ENCODE measurements at regions not wholly inside any gene's neighbourhood (a gene's known extent, or its start where the extent isn't known, plus 50 kb on each side); places are given as distances from the start of the nearest gene placed in this dataset.

DNA sequence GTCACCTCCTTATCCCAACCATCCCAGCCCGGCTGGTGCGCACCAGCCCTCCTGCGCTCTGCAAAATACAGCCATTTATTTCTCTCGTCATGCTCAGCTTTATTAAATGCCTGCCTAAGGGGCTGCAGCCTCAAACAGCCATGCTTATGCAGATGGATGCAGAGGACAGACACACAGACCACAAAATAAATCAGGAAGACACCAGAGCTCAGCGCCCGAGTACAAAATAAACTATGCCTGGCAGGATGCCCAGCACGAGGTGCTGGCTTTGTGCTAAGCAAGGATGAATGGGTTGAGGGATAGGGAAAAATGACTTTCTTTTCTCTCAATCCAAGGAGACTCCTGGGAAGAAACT is 70.5 kb downstream of the RPUSD4 start:
- H3K27me3 Mint-ChIP-seq (ENCODE audit: insufficient read depth) = peaks cover 9% of the 10 kb centered on the region
- WGBS, 2 experiments (ENCODE audit: insufficient coverage in 1 of 2, insufficient read length in 1 of 2) = 89 to 92% methylated on average over 4 to 7 of the region's 7 CpGs
- H3K9me3 Mint-ChIP-seq = no peaks in the 10 kb centered on the region
- DNase-seq = no peak
- no peaks in the 10 kb centered on the region for H3K36me3 Mint-ChIP-seq (ENCODE audit: low read depth)
- TF ChIP-seq, protein P1, sequence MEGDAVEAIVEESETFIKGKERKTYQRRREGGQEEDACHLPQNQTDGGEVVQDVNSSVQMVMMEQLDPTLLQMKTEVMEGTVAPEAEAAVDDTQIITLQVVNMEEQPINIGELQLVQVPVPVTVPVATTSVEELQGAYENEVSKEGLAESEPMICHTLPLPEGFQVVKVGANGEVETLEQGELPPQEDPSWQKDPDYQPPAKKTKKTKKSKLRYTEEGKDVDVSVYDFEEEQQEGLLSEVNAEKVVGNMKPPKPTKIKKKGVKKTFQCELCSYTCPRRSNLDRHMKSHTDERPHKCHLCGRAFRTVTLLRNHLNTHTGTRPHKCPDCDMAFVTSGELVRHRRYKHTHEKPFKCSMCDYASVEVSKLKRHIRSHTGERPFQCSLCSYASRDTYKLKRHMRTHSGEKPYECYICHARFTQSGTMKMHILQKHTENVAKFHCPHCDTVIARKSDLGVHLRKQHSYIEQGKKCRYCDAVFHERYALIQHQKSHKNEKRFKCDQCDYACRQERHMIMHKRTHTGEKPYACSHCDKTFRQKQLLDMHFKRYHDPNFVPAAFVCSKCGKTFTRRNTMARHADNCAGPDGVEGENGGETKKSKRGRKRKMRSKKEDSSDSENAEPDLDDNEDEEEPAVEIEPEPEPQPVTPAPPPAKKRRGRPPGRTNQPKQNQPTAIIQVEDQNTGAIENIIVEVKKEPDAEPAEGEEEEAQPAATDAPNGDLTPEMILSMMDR (conservative IDR thresholded peaks at IDR 0.05) = no peak
- H3K27ac Mint-ChIP-seq = no peak overlapping the region
- H3K36me3 ChIP-seq (ENCODE audit: control insufficient read depth, insufficient read depth, low read length) = no peaks in the 10 kb centered on the region
- H3K27me3 ChIP-seq (ENCODE audit: control insufficient read depth, insufficient read depth, low read length, poor library complexity, severe bottlenecking) = peaks cover 18% of the 10 kb centered on the region
- H3K4me1 Mint-ChIP-seq = peaks cover 8% of the 10 kb centered on the region
- H3K9ac ChIP-seq (ENCODE audit: extremely low read depth, low read length, poor library complexity, severe bottlenecking) = no peak overlapping the region
- no peak overlapping the region for H3K4me3 ChIP-seq (ENCODE audit: low read length)
- H3K4me3 Mint-ChIP-seq = no peak overlapping the region
- no peaks in the 10 kb centered on the region for H3K9me3 ChIP-seq (ENCODE audit: control insufficient read depth, low read length)
- peaks cover under 1% of the 10 kb centered on the region for H3K4me1 ChIP-seq (ENCODE audit: control insufficient read depth, insufficient read depth, low read length)
- no peak overlapping the region for H3K27ac ChIP-seq (ENCODE audit: low read depth, low read length)

DNA sequence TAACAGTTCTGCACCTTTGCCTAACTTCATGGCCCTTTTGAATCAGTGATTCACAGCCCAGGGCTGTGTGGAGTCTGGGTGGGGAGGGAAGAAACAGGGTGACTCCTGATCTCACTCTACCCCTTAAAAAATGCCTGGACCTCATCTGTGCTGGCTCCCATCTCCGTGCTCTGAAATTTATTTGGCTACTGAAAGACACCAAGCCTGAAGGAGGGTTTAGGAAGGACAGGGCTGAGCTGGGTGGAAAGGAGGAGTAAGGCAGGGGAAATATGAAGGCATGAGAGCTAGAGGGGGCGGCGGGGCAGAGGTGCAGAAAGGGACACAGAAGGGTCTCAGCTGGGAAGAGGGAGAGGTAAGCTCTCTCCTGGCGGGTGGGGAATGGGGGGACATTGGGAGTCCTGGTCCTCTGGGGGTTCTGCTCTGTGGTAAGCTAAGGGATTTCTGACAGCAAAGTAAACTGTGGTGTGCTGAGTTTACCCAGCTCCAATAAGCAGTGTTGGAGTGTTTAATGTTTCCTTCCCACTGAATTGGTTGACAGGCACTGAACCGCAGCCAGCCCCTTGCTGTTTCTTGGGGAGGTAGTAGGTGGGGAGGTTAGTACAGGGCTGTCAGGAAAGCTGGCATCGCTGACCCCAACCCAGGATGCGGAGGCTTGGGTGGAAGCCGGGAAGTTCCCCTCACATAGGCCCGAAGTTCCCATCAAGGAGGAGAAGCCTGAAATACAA is 71.1 kb downstream of the RPUSD4 start:
- Mint-ChIP-seq H3K27me3 (ENCODE audit: insufficient read depth) (peaks cover 9% of the 10 kb centered on the region), H3K4me1 (peaks cover 10% of the 10 kb centered on the region), H3K36me3 (ENCODE audit: low read depth) (no peaks in the 10 kb centered on the region), H3K27ac (peak overlapping the region; percentile 20), H3K9me3 (no peaks in the 10 kb centered on the region), H3K4me3 (no peak overlapping the region)
- Histone ChIP-seq H3K36me3 (ENCODE audit: control insufficient read depth, insufficient read depth, low read length) (no peaks in the 10 kb centered on the region), H3K4me3 (ENCODE audit: low read length) (no peak overlapping the region), H3K27ac (ENCODE audit: low read depth, low read length) (no peak overlapping the region), H3K27me3 (ENCODE audit: control insufficient read depth, insufficient read depth, low read length, poor library complexity, severe bottlenecking) (peaks cover 18% of the 10 kb centered on the region), H3K9me3 (ENCODE audit: control insufficient read depth, low read length) (no peaks in the 10 kb centered on the region), H3K9ac (ENCODE audit: extremely low read depth, low read length, poor library complexity, severe bottlenecking) (no peak overlapping the region), H3K4me1 (ENCODE audit: control insufficient read depth, insufficient read depth, low read length) (no peaks in the 10 kb centered on the region)
- WGBS, 2 experiments (ENCODE audit: insufficient coverage in 1 of 2, insufficient read length in 1 of 2) = 83 to 88% methylated on average over 2 to 9 of the region's 9 CpGs
- TF ChIP-seq, protein P1 (conservative IDR thresholded peaks at IDR 0.05) = no peak
- DNase-seq = no peak

DNA sequence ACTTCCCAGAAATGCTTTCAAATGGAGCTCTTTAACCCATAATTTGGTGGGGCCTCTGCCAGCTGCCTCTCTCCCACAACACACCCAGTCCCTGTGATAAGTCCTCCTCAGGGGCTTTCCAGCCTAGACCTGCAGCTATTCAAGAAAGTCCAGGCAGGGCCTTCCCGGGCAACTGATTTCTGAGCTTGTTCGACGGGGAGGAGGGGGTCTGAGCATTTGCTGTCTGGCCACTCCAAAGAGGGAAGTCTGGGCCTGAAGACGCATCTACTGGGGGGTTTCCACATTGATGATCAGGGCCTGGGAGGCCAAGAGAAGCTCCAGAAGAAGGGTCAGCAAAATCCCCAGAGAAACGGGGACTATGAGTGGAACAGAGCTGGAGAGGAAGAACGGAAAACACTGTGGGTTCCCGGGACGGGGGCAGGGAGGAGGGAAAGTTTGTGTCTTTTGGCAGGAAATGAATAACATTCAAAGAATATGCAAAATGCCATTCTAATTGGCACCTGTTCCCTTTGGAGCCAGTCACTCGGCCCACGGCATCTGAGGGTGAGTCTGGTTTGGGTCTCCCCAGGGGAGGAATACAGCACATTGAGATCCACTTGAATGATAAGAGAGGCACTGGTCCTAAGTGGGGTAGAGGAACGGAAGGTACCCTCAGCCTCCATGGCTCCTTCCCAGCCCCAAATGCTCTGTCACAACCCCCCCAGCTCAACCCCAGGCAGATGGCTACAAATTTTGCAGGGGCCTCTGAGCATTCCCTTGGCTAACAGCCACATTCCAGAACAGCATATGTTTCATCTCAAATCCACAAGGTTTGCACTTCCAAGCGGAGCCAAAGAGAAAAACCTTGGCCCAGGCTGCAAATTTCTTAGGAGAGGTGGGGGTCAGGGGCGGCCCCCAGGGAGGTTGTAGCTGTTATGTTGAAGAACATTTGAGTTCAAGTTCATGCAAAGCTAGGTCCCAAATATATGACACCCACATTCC is 72.0 kb downstream of the RPUSD4 start:
- DNase-seq = peak; percentile 48
- H3K27me3 ChIP-seq (ENCODE audit: control insufficient read depth, insufficient read depth, low read length, poor library complexity, severe bottlenecking) = peaks cover 18% of the 10 kb centered on the region
- no peak overlapping the region for H3K27ac ChIP-seq (ENCODE audit: low read depth, low read length)
- no peaks in the 10 kb centered on the region for H3K36me3 Mint-ChIP-seq (ENCODE audit: low read depth)
- no peaks in the 10 kb centered on the region for H3K9me3 Mint-ChIP-seq
- no peak overlapping the region for H3K4me3 ChIP-seq (ENCODE audit: low read length)
- TF ChIP-seq, protein P1 (conservative IDR thresholded peaks at IDR 0.05) = no peak
- WGBS, 2 experiments (ENCODE audit: insufficient coverage in 1 of 2, insufficient read length in 1 of 2) = 75 to 80% methylated on average over 10 to 13 of the region's 13 CpGs
- no peaks in the 10 kb centered on the region for H3K9me3 ChIP-seq (ENCODE audit: control insufficient read depth, low read length)
- no peak overlapping the region for H3K4me3 Mint-ChIP-seq
- no peaks in the 10 kb centered on the region for H3K36me3 ChIP-seq (ENCODE audit: control insufficient read depth, insufficient read depth, low read length)
- H3K27ac Mint-ChIP-seq = peak overlapping the region; percentile 46
- H3K9ac ChIP-seq (ENCODE audit: extremely low read depth, low read length, poor library complexity, severe bottlenecking) = no peak overlapping the region
- H3K4me1 Mint-ChIP-seq = peaks cover 17% of the 10 kb centered on the region
- peaks cover 9% of the 10 kb centered on the region for H3K27me3 Mint-ChIP-seq (ENCODE audit: insufficient read depth)
- no peaks in the 10 kb centered on the region for H3K4me1 ChIP-seq (ENCODE audit: control insufficient read depth, insufficient read depth, low read length)
